Astrocyte of the cerebellum (primary cell): ENCODE measurements at regions not wholly inside any gene's neighbourhood (a gene's known extent, or its start where the extent isn't known, plus 50 kb on each side); places are given as distances from the start of the nearest gene placed in this dataset.

ENCODE experiments used
- DNase-seq: peaks from one replicate; pipeline ENCODE4 v3.0.0-alpha.2; 2011; ENCODE audit warnings: low read depth
- H3K4me3 ChIP-seq: 2 replicates; pipeline ENCODE4 v1.5.1; 2011; ENCODE audit warnings: mild to moderate bottlenecking, low read depth, low read length, moderate library complexity
- in situ Hi-C: cut with HindIII; loops from 2 replicates; pipeline ENCODE4 v1.10.0; 2017; ENCODE audit warnings: low sequenced_read_pairs
- TF ChIP-seq, protein P1 (sequence below): IDR thresholded peaks from 2 replicates; pipeline ENCODE4 v1.5.1; 2012; ENCODE audit warnings: low read length, low read depth, moderate library complexity, mild to moderate bottlenecking; ENCODE audit errors: missing control alignments

DNA sequence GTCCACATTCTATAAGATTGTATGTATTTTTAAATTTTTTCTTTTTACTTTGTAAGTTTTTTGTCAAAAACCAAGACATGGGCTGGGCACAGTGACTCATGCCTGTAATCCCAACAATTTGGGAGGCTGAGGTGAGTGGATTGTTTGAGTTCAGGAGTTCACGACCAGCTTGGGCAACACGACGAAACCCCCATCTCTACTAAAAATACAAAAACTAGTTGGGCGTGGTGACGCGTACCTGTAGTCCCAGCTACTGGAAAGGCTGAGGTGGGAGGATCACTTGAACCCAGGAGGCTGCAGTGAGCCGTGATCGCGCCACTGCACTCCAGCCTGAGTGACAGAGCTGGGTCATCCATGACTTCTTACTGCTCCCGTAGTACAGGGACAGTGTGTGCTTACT lies 84.8 kb upstream of the PRDM11 start:
- in situ Hi-C loops, result loop anchor here (5.0 kb wide), 1 partner anchor 36 kb away; no protein-coding TSS in a partner anchor
- H3K4me3 ChIP-seq, result no peak overlapping the region
- DNase-seq, result no peak
- TF ChIP-seq, protein P1, sequence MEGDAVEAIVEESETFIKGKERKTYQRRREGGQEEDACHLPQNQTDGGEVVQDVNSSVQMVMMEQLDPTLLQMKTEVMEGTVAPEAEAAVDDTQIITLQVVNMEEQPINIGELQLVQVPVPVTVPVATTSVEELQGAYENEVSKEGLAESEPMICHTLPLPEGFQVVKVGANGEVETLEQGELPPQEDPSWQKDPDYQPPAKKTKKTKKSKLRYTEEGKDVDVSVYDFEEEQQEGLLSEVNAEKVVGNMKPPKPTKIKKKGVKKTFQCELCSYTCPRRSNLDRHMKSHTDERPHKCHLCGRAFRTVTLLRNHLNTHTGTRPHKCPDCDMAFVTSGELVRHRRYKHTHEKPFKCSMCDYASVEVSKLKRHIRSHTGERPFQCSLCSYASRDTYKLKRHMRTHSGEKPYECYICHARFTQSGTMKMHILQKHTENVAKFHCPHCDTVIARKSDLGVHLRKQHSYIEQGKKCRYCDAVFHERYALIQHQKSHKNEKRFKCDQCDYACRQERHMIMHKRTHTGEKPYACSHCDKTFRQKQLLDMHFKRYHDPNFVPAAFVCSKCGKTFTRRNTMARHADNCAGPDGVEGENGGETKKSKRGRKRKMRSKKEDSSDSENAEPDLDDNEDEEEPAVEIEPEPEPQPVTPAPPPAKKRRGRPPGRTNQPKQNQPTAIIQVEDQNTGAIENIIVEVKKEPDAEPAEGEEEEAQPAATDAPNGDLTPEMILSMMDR, result no peak

DNA sequence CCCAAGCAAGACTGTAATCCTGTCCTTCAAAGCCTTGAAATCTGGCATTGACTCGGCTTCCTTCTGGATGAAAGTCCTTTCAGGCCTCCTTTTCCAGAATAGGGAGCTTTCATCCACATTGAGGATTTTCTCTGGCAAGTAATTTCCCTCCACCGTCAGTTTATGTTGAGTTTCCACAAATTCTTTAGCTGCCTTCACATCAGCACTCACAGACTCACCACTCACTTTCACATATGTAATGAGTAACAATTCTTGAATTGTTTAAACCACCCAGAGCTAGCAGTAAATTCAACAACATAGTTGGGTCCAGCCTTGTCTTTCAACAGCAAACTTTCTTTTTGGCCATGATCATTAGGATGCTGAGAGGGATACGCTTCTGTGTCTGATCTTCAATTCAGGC lies 84.3 kb upstream of the PRDM11 start:
- TF ChIP-seq, protein P1, result no peak
- no peak for DNase-seq
- in situ Hi-C loops, result loop anchor here (5.0 kb wide), 1 partner anchor 35 kb away; no protein-coding TSS in a partner anchor
- H3K4me3 ChIP-seq, result no peak overlapping the region

DNA sequence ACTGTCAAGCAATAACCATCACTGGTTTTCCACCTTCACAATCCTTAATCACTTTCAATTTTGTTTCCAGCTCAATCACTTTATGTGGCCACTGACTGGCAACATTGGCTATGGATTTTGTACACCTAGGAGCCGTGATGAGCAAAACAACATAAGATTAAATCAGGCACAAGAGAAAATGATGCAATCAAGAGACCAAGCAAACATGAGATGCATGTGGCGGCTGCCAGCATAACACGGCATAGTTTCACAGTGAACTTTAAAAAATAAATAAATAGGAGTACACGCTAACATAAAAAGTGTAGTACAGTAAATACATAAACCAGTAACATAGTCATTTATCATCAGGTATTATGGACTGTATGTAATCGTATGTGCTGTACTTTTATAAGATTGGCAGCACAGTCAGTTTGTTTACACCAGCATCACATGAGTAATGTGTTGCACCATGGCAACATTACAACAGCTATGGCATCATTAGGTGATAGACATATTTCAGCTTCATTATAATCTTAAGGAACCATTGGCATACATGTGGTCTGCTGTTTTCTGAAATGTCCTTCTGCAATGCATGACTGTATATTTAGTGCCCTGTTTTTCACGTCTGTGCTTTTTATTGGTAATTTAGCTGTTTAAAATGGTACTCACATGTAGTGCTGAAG lies 83.3 kb upstream of the PRDM11 start:
- DNase-seq, result no peak
- in situ Hi-C loops, result loop anchor here (5.0 kb wide), 1 partner anchor 34 kb away; no protein-coding TSS in a partner anchor
- H3K4me3 ChIP-seq, result no peak overlapping the region
- TF ChIP-seq, protein P1, result no peak

DNA sequence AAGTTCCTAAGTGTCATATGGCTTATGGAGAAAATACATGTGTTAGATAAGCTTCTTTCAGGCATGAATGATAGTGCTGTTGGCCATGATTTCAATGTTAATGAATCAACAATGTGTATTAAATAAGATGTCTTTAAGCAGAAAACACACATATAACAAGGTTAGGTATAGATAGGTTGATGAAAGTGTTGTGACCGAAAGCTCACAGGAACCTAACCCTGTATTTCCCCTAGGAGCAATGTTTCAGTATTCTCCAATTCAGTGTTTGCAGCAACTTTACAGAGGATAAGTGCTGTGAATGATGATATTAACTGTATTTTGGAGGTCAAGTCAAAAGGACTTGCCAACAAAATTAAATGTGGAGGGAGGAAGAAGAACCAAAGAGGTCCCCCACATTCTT lies 82.8 kb upstream of the PRDM11 start:
- no peak for DNase-seq
- TF ChIP-seq, protein P1, result no peak
- in situ Hi-C loops, result loop anchor here (5.0 kb wide), 1 partner anchor 34 kb away; no protein-coding TSS in a partner anchor
- no peak overlapping the region for H3K4me3 ChIP-seq

DNA sequence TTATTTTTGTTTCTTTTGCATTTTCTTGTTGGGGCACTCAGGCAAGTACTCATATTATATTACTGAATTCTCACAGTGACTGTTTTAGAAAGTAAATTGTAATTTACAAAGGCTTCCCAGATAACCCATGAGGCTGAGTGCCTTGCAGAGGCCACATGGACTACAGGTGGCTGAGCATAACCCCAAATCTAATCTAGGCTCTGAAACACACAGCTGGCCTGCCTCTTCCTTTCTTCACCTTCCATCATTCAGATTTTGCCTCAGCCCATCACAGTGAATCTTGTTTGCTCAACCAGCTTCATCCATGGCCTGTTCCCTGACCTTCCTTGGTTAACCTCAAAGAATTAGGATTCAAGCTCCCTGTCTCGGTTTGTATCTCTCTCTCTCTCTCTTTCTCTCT lies 78.5 kb upstream of the PRDM11 start:
- no peak overlapping the region for H3K4me3 ChIP-seq
- in situ Hi-C loops, result no loop called here
- no peak for DNase-seq
- TF ChIP-seq, protein P1, result no peak

DNA sequence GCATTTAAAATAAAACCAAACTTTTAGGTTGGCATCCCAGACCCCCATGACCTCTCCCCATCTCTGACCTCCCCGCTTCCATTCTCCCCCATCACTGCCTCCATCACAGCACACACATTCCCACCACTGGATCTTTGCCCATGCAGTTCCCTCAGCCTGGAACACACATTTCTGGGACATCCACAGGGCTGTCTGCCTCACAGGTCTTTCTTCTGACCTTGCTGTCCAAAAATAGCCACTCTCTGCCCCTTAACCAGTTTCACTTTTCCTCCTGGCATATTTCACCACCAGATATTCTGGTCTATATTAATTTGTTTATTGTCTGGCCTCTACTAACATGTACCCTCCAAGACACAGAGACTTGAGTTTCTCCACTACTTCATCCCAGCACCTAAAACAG lies 75.2 kb upstream of the PRDM11 start:
- H3K4me3 ChIP-seq, result no peak overlapping the region
- in situ Hi-C loops, result no loop called here
- no peak for DNase-seq
- TF ChIP-seq, protein P1, result no peak
